Upper lobe of left lung (tissue), 4 donors: ENCODE measurements at regions not wholly inside any gene's neighbourhood (a gene's known extent, or its start where the extent isn't known, plus 50 kb on each side); places are given as distances from the start of the nearest gene placed in this dataset.

Source experiments
- EP300 ChIP-seq, 4 donors: sonication (generic); formaldehyde crosslinking; IDR thresholded peaks; one replicate each; pipeline ENCODE4 v1.5.1; 2017; ENCODE audit warnings: antibody characterized with exemption in 4 of 4, control low read depth in 2 of 4
- POLR2A ChIP-seq, 4 donors: fragments of 450-650 bp; IDR thresholded peaks; one replicate each; pipeline ENCODE4 v1.5.1; 2016 to 2017; ENCODE audit warnings: antibody characterized with exemption in 4 of 4, mild to moderate bottlenecking in 2 of 4
- POLR2AphosphoS5 ChIP-seq, 2 donors: sonication (generic); formaldehyde crosslinking; IDR thresholded peaks; one replicate each; pipeline ENCODE4 v1.5.1; 2017; ENCODE audit warnings: antibody characterized with exemption in 2 of 2
- TF ChIP-seq, protein P1 (sequence below), 6 experiments: fragments of 450-650 bp in 4 of 6; fragments of 200-600 bp in 2 of 6; sonication (generic) in 2 of 6; IDR thresholded peaks; one replicate each; pipeline ENCODE4 v1.5.1; 2016 to 2019; ENCODE audit warnings: antibody characterized with exemption in 6 of 6

GRCh38 chr2:194697439-194697838, 959.6 kb upstream of the SLC39A10 start:
- no peak for TF ChIP-seq EP300 (IDR thresholded peaks at IDR 0.05)
- TF ChIP-seq POLR2A (IDR thresholded peaks at IDR 0.05) = no peak
- TF ChIP-seq, protein P1, sequence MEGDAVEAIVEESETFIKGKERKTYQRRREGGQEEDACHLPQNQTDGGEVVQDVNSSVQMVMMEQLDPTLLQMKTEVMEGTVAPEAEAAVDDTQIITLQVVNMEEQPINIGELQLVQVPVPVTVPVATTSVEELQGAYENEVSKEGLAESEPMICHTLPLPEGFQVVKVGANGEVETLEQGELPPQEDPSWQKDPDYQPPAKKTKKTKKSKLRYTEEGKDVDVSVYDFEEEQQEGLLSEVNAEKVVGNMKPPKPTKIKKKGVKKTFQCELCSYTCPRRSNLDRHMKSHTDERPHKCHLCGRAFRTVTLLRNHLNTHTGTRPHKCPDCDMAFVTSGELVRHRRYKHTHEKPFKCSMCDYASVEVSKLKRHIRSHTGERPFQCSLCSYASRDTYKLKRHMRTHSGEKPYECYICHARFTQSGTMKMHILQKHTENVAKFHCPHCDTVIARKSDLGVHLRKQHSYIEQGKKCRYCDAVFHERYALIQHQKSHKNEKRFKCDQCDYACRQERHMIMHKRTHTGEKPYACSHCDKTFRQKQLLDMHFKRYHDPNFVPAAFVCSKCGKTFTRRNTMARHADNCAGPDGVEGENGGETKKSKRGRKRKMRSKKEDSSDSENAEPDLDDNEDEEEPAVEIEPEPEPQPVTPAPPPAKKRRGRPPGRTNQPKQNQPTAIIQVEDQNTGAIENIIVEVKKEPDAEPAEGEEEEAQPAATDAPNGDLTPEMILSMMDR (IDR thresholded peaks at IDR 0.05) = no peak
- TF ChIP-seq POLR2AphosphoS5 (IDR thresholded peaks at IDR 0.05) = no peak
